A549 (cell line): ENCODE measurements at regions not wholly inside any gene's neighbourhood (a gene's known extent, or its start where the extent isn't known, plus 50 kb on each side); places are given as distances from the start of the nearest gene placed in this dataset.
"Not testable (repeated sequence)": the region's sequence is repeated elsewhere in the genome, so short reads cannot be mapped to it uniquely, and the experiment has no call there.

Source experiments
- ATAC-seq, 2 experiments: fragments of 200-7000 bp in 1 of 2; fragments of >200 bp in 1 of 2; cut with Nextera tagmentation in 1 of 2; cut with Tn5 transposase in 1 of 2; 3 replicates each; pipeline versions ENCODE4 v1.8.0 to v1.9.1; 2018 to 2020; ENCODE audit warnings: mild to moderate bottlenecking in 1 of 2, moderate library complexity in 1 of 2
- CTCF ChIA-PET: fragments of 300-600 bp; sonication (Branson Sonifier 250); formaldehyde crosslinking; extraction: SDS; loops from one replicate; lab custom pipeline; 2021; ENCODE audit warnings: antibody characterized with exemption, inconsistent platforms; lab: Yijun Ruan, JAX
- POLR2A ChIA-PET: fragments of 350-600 bp; formaldehyde crosslinking; extraction: SDS; loops from one replicate; lab custom pipeline; 2021; ENCODE audit warnings: antibody characterized with exemption, inconsistent platforms; lab: Yijun Ruan, JAX
- DNase-seq, 2 experiments: peaks; one replicate each; pipeline versions ENCODE4 v3.0.0 to v3.0.0-alpha.2; 2011 to 2016; ENCODE audit warnings: low read depth in 1 of 2, low spot score in 1 of 2
- FAIRE-seq: peaks from 2 replicates; lab custom pipeline; 2011; peaks lifted over from hg19 to GRCh38; lab: Jason Lieb, UNC
- H3K27ac ChIP-seq, 2 experiments: fragments of >200 bp; sonication (Bioruptor Twin); formaldehyde crosslinking; 3 replicates each; pipeline ENCODE4 v1.5.1; 2016 to 2017
- H3K4me1 ChIP-seq: fragments of >200 bp; sonication (Bioruptor Twin); formaldehyde crosslinking; 3 replicates; pipeline ENCODE4 v1.6.1; 2016
- H3K4me2 ChIP-seq: fragments of >200 bp; sonication (Bioruptor Twin); formaldehyde crosslinking; 3 replicates; pipeline ENCODE4 v1.6.1; 2016
- H3K4me3 ChIP-seq: fragments of >200 bp; sonication (Bioruptor Twin); formaldehyde crosslinking; 3 replicates; pipeline ENCODE4 v1.5.1; 2016
- H3K9me3 ChIP-seq: fragments of >200 bp; sonication (Bioruptor Twin); formaldehyde crosslinking; 3 replicates; pipeline ENCODE4 v1.6.1; 2016
- MAFK ChIP-seq: fragments of 450-650 bp; IDR thresholded peaks from 2 replicates; pipeline ENCODE4 v1.6.1; 2014; ENCODE audit not compliant: partially characterized antibody
- WGBS: methylation state at CpG from one replicate; pipeline ENCODE4 v1.1.6; 2017; ENCODE audit errors: missing lambda C conversion rate; 5-methylcytosine and 5-hydroxymethylcytosine counted together
- TF ChIP-seq, protein P1 (sequence below): fragments of >200 bp; sonication (Bioruptor Twin); formaldehyde crosslinking; IDR thresholded peaks from 3 replicates; pipeline ENCODE4 v1.5.1; 2016

DNA sequence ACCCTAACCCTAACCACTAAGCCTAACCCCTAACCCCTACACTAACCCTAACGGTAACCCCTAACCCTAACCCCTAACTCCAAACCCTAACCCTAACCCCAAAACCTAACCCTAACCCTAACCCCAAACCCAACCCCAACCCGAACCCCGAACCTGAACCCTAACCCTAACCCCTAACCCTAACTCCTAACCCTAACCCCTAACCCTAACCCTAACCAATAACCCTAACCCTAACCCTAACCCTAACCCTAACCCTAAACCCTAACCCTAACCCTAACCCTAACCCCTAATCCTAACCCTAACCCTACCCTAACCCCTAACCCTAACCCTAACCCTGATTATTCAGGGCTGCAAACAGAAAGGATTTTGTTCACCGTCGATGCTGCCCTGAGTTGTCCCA, 144.6 kb upstream of the DUSP22 start:
- ATAC-seq, POLR2A ChIA-PET, H3K4me3 ChIP-seq, H3K4me2 ChIP-seq, DNase-seq, FAIRE-seq, H3K9me3 ChIP-seq, H3K27ac ChIP-seq, CTCF ChIA-PET, H3K4me1 ChIP-seq: not testable (repeated sequence)
- no CpG with 5 or more reads among the region's 5 CpGs for WGBS

DNA sequence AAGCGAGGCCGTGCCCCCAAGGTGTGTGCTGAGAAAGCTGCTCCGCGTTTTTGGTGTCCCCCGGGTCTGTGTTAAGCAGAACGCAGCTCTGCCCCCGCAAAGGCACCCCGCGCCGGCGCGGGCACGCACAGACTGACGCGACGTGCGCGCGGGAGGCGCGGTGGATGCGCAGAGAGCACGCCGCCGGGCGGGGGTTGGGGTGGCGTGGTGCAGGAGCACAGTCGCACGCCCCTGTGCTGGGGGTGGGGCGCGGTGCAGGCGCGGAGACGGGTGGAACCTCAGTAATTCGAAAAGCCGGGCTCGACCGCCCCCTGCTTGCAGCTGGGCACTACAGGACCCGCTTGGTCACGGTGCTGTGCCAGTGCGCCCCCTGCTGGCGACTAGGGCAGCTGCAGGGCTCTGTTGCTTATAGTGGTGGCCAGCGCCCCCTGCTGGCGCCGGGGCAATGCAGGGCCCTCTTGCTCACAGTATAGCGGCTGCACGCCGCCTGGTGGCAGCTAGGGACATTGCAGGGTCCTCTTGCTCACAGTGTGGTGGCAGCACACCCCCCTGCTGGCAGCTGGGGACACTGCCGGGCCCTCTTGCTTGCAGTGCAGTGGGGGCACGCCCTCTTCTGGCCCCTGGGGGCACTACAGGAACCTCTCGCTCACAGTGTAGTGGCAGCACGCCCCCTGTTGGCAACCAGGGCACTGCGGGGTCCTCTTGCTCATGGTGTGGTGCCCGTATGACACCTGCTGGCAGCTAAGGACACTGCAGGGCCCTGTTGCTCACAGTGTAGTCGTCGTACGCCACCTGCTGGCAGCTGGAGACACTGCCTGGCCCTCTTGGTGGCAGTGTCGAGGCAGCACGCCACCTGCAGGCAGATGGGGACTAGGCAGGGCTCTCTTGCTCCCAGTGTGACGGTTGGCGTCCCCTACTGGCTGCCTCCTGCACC, 144.0 kb upstream of the DUSP22 start:
- H3K4me1 ChIP-seq, POLR2A ChIA-PET, H3K4me2 ChIP-seq, FAIRE-seq, H3K27ac ChIP-seq, CTCF ChIA-PET, H3K9me3 ChIP-seq, H3K4me3 ChIP-seq: not testable (repeated sequence)
- TF ChIP-seq, protein P1, sequence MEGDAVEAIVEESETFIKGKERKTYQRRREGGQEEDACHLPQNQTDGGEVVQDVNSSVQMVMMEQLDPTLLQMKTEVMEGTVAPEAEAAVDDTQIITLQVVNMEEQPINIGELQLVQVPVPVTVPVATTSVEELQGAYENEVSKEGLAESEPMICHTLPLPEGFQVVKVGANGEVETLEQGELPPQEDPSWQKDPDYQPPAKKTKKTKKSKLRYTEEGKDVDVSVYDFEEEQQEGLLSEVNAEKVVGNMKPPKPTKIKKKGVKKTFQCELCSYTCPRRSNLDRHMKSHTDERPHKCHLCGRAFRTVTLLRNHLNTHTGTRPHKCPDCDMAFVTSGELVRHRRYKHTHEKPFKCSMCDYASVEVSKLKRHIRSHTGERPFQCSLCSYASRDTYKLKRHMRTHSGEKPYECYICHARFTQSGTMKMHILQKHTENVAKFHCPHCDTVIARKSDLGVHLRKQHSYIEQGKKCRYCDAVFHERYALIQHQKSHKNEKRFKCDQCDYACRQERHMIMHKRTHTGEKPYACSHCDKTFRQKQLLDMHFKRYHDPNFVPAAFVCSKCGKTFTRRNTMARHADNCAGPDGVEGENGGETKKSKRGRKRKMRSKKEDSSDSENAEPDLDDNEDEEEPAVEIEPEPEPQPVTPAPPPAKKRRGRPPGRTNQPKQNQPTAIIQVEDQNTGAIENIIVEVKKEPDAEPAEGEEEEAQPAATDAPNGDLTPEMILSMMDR, result peak; percentile 9; the same call in 1 of the 3 replicates
- DNase-seq (peak in 1 of 2 experiments; percentile 74), ATAC-seq (peak in 1 of 2 experiments; percentile 61; a peak in 3 of 6 replicates)
- WGBS, result 65% methylated on average over 10 of the region's 61 CpGs

DNA sequence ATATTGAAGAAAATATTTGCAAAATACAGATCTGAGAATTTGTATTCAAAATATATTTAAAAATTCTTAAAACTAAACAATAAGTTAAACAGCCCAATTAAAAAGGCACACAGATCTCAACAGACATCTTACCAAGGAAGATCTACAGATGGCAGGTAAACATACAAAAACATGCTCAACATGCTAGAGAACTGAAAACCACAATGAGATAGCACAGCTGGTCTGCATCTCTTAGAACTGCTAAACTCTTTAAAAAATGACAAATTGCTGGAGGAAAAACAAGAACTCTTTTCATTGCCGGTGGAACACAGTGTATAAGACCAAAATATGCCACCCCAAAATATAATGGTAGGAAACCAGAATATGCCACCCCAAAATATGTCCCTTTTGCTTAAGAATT, 142.1 kb upstream of the DUSP22 start:
- CTCF ChIA-PET, result not testable (repeated sequence)

DNA sequence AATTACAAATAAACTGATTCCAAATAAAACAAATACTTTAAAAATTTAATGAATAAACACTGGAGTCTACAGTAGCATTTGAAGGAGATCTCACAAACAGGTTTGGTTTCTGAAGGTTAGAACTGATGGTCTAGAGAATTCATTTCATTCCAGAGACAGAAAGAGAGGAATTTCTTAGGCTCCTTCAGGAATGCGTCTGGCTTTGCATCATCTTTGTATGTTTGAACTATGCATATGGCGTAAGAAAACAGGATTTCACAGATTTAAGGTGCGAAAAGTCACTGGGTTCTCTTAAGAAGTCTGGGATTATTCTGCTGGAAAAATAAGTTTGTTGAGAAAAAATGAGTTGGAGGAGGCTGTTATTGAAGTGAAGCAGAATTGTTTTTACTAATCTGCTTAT, 139.9 kb upstream of the DUSP22 start:
- H3K4me1 ChIP-seq, POLR2A ChIA-PET, H3K4me3 ChIP-seq, DNase-seq, H3K4me2 ChIP-seq, FAIRE-seq, H3K9me3 ChIP-seq, CTCF ChIA-PET, H3K27ac ChIP-seq, ATAC-seq: not testable (repeated sequence)
- WGBS, result 33% methylated on average over 3 of the region's 3 CpGs

More for the DNA sequence above, 142.1 kb upstream of the DUSP22 start:
- H3K4me1 ChIP-seq, H3K27ac ChIP-seq, H3K4me2 ChIP-seq, H3K9me3 ChIP-seq, POLR2A ChIA-PET, ATAC-seq, DNase-seq, H3K4me3 ChIP-seq, FAIRE-seq: not testable (repeated sequence)
- 35% methylated on average over 1 of the region's 1 CpG for WGBS

DNA sequence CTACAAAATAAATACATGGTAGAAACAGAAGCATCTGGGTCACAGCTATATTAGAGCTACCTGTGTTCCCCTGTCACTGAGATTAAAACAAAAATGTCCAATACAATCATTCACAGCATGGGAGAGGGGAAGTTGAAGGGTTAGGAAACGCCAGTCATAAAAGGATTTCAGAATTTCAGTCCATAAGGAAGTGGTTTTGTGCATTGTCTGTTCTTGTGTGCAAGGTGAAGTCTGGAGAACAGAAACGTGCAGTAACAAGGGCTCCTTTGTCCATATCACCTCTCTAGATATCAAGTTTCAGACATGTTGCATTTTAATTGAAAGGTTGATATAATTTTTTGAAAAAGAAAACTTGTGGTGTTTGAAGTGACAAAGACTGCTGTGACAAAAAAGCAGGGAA, 139.3 kb upstream of the DUSP22 start:
- FAIRE-seq, H3K4me3 ChIP-seq, CTCF ChIA-PET, DNase-seq, H3K9me3 ChIP-seq, ATAC-seq, H3K27ac ChIP-seq, H3K4me2 ChIP-seq, POLR2A ChIA-PET, H3K4me1 ChIP-seq: not testable (repeated sequence)
- WGBS, result 2% methylated on average over 2 of the region's 2 CpGs

DNA sequence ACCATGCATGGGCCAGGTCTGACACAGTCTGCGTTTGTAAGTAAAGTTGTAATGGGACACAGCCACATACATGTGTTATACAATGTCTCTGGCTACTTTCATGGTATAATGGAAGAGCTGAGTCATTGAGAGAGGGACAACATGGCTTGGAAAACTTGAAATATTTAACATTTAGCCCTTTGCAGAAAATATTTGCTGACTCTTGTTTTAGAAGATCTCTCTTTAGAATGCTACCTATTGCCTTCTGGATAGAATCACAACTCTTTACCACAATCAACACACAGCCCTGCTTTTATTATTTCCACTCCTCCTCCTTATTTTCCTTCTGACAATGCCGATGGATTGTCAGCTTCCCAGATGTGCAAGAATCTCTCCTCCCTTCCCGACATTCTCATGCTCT, 138.4 kb upstream of the DUSP22 start:
- ATAC-seq, H3K9me3 ChIP-seq, POLR2A ChIA-PET, DNase-seq, CTCF ChIA-PET, H3K4me3 ChIP-seq, FAIRE-seq, H3K4me1 ChIP-seq, H3K4me2 ChIP-seq, H3K27ac ChIP-seq: not testable (repeated sequence)
- TF ChIP-seq MAFK, result peak; percentile 21
- WGBS, result 25% methylated on average over 3 of the region's 3 CpGs

DNA sequence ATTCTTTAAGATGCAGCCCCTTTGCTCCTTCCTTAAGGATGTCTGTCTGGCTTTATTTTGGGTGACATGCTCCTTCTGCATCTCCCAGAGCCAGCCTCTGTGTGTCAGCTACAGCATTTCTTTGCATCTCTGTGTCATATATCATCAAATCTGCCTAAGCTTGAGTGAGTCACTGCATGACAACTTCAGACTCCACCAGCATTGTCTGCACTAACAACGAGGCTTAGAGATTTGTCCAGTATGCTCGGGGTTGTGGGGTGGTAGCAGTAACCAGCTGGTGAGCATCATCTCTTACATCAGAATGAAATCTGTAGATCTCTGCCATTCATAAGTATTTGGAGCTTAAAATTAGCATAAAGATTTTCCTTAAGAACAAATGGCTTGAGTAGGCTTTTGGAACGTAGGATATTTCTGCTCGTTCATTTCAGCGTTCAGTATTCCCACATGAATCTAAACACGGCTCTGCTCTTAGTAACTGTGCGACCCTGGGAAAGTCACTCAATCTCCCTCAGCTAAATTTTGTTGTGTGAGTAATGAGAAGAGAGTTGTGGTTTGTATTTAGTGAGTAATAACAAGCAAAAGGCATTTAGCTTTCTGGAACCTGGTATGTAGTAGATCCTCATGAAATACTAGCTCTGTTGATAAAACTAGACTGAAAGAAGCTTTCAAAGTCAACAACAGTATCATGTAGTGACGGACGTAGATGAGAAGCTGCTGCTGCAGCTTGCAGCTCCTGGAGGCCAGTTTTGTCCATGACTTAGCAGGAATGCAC, 137.8 kb upstream of the DUSP22 start:
- H3K4me3 ChIP-seq, DNase-seq, POLR2A ChIA-PET, H3K9me3 ChIP-seq, FAIRE-seq, H3K4me2 ChIP-seq, ATAC-seq, H3K27ac ChIP-seq, H3K4me1 ChIP-seq: not testable (repeated sequence)
- 34% methylated on average over 9 of the region's 9 CpGs for WGBS
- CTCF ChIA-PET, result interaction anchor here (0.8 kb wide), 1 partner anchor 10 kb away, joined by 3 read pairs; no protein-coding TSS in a partner anchor
